Gastroesophageal sphincter (tissue), 4 donors: ENCODE measurements at regions not wholly inside any gene's neighbourhood (a gene's known extent, or its start where the extent isn't known, plus 50 kb on each side); places are given as distances from the start of the nearest gene placed in this dataset.

ENCODE experiments used
- ATAC-seq: fragments of 150-250 bp; one replicate; pipeline ENCODE4 v1.9.1; 2016; ENCODE audit warnings: mild to moderate bottlenecking, moderate library complexity
- H3K27ac ChIP-seq, 4 donors: fragments of 200-600 bp; sonication (generic) in 3 of 4; 1 replicate in 3 of 4; 2 replicates in 1 of 4; pipeline ENCODE4 v1.5.1; 2016 to 2019
- H3K27me3 ChIP-seq: fragments of 200-600 bp; sonication (generic); one replicate; pipeline ENCODE4 v1.5.1; 2019
- H3K36me3 ChIP-seq, 2 donors: fragments of 200-600 bp; sonication (generic); one replicate each; pipeline ENCODE4 v1.5.1; 2019; ENCODE audit warnings: control low read depth in 1 of 2
- H3K4me1 ChIP-seq, 3 donors: fragments of 200-600 bp; sonication (generic); 1 replicate in 2 of 3; 2 replicates in 1 of 3; pipeline ENCODE4 v1.5.1; 2016 to 2019; ENCODE audit warnings: control low read depth in 2 of 3
- H3K4me3 ChIP-seq, 2 donors: fragments of 200-600 bp; sonication (generic); one replicate each; pipeline ENCODE4 v1.5.1; 2019; ENCODE audit warnings: mild to moderate bottlenecking in 1 of 2, moderate library complexity in 1 of 2
- H3K9me3 ChIP-seq, 3 donors: fragments of 200-600 bp; sonication (generic); one replicate each; pipeline ENCODE4 v1.5.1; 2017 to 2019; ENCODE audit warnings: control low read depth in 2 of 3
- EP300 ChIP-seq: sonication (generic); formaldehyde crosslinking; IDR thresholded peaks from one replicate; pipeline ENCODE4 v1.6.1; 2017; ENCODE audit warnings: antibody characterized with exemption, mild to moderate bottlenecking
- POLR2A ChIP-seq, 2 donors: fragments of 450-650 bp; IDR thresholded peaks; one replicate each; pipeline ENCODE4 v1.6.1; 2017; ENCODE audit warnings: antibody characterized with exemption in 2 of 2, mild to moderate bottlenecking in 2 of 2, moderate library complexity in 1 of 2
- POLR2AphosphoS5 ChIP-seq: sonication (generic); formaldehyde crosslinking; IDR thresholded peaks from one replicate; pipeline ENCODE4 v1.6.1; 2017; ENCODE audit warnings: antibody characterized with exemption
- WGBS, 2 donors: methylation state at CpG; one replicate each; pipeline ENCODE4 v1.1.5; 2018; ENCODE audit warnings: low coverage in 1 of 2; 5-methylcytosine and 5-hydroxymethylcytosine counted together
- TF ChIP-seq, protein P1 (sequence below), 4 experiments: fragments of 200-600 bp in 2 of 4; fragments of 450-650 bp in 2 of 4; sonication (generic) in 1 of 4; IDR thresholded peaks; one replicate each; pipeline ENCODE4 v1.5.1; 2017 to 2019; ENCODE audit warnings: antibody characterized with exemption in 4 of 4, mild to moderate bottlenecking in 2 of 4, moderate library complexity in 2 of 4

DNA sequence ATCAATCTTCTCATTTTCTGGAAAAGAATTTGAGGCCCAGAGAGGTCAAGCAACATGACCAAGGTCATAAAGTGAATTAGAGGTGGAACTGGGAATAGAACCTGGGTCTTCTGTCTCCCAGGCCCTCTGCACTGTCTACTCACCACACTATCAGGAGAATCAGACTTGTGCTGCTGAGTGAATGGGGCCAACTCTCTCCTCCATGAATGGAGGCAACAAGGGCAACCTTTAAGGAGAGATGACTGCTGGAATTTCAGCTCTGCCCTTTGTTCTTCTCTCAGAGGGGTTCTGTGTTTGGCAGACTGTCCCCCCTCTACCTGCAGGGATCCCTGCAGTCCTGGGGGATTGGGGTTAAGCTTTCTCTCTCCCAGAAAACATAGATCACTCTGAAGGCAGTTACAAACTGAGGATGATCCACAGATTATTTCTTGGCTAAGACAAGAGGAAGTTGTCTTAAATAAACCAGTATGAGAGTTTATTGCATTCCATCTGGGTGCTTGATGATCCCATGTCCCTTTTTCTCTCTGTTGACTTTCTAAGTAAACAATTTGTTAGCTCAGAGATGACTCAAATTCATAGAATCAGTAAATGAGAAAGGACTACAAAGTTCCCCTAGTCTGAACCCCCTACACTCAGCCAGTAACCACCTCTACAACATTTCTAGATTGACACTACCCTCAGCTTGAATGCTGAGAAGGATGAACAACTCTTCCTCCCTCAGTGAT is 99.0 kb upstream of the LIPC start:
- TF ChIP-seq POLR2AphosphoS5 (no peak), POLR2A (IDR thresholded peaks at IDR 0.05) (no peak), EP300 (no peak)
- TF ChIP-seq, protein P1, sequence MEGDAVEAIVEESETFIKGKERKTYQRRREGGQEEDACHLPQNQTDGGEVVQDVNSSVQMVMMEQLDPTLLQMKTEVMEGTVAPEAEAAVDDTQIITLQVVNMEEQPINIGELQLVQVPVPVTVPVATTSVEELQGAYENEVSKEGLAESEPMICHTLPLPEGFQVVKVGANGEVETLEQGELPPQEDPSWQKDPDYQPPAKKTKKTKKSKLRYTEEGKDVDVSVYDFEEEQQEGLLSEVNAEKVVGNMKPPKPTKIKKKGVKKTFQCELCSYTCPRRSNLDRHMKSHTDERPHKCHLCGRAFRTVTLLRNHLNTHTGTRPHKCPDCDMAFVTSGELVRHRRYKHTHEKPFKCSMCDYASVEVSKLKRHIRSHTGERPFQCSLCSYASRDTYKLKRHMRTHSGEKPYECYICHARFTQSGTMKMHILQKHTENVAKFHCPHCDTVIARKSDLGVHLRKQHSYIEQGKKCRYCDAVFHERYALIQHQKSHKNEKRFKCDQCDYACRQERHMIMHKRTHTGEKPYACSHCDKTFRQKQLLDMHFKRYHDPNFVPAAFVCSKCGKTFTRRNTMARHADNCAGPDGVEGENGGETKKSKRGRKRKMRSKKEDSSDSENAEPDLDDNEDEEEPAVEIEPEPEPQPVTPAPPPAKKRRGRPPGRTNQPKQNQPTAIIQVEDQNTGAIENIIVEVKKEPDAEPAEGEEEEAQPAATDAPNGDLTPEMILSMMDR (IDR thresholded peaks at IDR 0.05), result no peak
- H3K9me3 ChIP-seq, result no peaks in the 10 kb centered on the region
- peaks cover 0 to 40% (median 30%) of the 10 kb centered on the region in 3 donors for H3K4me1 ChIP-seq
- no peaks in the 10 kb centered on the region for H3K27me3 ChIP-seq
- H3K27ac ChIP-seq, result peak overlapping the region; percentile 47 to 91 (median 80)
- no peak overlapping the region for H3K4me3 ChIP-seq
- no peak for ATAC-seq
- no peaks in the 10 kb centered on the region for H3K36me3 ChIP-seq

DNA sequence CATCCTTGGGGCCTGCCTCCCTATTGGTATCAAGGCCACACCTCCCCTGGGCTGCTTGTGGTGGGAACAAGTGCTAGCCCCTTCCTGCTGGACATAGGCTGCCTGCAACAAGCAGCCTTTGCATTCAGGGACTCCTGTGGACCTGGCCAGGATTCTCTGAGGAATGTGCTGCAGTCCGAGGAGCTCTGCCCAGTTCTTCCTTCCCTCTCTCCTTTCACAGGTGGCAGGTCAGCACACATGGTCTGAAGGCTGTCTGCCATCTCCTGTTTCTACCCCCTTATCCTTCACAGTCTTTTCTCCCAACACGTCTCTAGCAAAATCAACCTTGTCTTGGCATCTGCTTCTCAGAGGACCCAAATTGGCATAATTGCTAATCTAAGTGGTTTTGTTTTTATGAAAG is 97.0 kb upstream of the LIPC start:
- Histone ChIP-seq H3K27ac (no peak overlapping the region), H3K4me3 (no peak overlapping the region), H3K36me3 (no peaks in the 10 kb centered on the region), H3K27me3 (no peaks in the 10 kb centered on the region), H3K4me1 (peaks cover 0 to 38% (median 30%) of the 10 kb centered on the region in 3 donors), H3K9me3 (no peaks in the 10 kb centered on the region)
- no peak for ATAC-seq
- TF ChIP-seq EP300 (no peak), POLR2A (IDR thresholded peaks at IDR 0.05) (no peak), POLR2AphosphoS5 (no peak)
- TF ChIP-seq, protein P1 (IDR thresholded peaks at IDR 0.05), result no peak
- WGBS, 2 donors, result 89 to 90% methylated on average over 1 to 2 of the region's 2 CpGs

DNA sequence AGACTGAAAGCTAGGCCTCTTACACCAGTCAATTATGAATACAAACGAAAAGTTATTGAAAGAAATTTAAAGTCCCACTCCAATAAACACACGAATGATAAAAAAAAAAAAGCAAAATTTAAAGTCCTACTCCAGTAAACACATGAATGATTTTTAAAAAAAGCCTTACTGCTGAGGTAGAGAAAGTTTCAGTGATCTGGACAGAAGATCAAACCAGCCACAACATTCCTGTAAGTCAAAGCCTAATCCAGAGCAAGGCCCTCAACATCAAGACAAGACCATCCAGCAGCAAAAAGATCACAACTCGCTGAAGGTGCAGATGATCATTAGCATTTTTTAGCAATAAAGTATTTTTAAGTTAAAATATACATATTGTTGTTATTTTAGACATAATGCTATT is 95.6 kb upstream of the LIPC start:
- no peaks in the 10 kb centered on the region for H3K36me3 ChIP-seq
- ATAC-seq, result no peak
- TF ChIP-seq, protein P1 (IDR thresholded peaks at IDR 0.05), result no peak
- TF ChIP-seq EP300, result no peak
- no peak for TF ChIP-seq POLR2A (IDR thresholded peaks at IDR 0.05)
- TF ChIP-seq POLR2AphosphoS5, result no peak
- WGBS, 2 donors, result 63 to 100% methylated on average over 1 to 3 of the region's 3 CpGs
- H3K4me1 ChIP-seq, result peaks cover 0 to 24% (median 16%) of the 10 kb centered on the region in 3 donors
- H3K4me3 ChIP-seq, result no peak overlapping the region
- no peaks in the 10 kb centered on the region for H3K9me3 ChIP-seq
- H3K27me3 ChIP-seq, result no peaks in the 10 kb centered on the region
- no peak overlapping the region for H3K27ac ChIP-seq

DNA sequence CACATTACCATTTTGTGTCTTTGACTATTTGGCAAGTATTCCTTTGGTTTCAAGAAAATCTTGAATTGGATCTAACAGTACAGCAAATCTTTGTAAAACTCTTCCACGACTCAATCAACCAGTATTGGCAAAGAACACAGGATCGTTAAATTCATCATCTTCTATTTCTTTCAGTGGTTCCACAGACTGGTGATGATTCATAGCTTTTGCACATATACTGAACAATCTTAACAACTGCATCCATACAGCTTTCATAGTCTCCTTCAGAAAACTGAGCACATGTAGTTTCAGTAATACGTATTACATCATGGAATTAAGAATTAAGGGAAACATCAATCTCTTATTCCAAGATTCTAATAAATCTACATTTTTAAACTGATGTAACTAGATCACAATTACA is 91.6 kb upstream of the LIPC start:
- Histone ChIP-seq H3K9me3 (no peaks in the 10 kb centered on the region), H3K36me3 (no peaks in the 10 kb centered on the region), H3K4me1 (no peaks in the 10 kb centered on the region), H3K4me3 (no peak overlapping the region), H3K27ac (no peak overlapping the region), H3K27me3 (no peaks in the 10 kb centered on the region)
- TF ChIP-seq EP300 (no peak), POLR2A (IDR thresholded peaks at IDR 0.05) (no peak), POLR2AphosphoS5 (no peak)
- TF ChIP-seq, protein P1 (IDR thresholded peaks at IDR 0.05), result no peak
- no peak for ATAC-seq
- 82 to 100% methylated on average over 2 to 3 of the region's 3 CpGs for WGBS, 2 donors

DNA sequence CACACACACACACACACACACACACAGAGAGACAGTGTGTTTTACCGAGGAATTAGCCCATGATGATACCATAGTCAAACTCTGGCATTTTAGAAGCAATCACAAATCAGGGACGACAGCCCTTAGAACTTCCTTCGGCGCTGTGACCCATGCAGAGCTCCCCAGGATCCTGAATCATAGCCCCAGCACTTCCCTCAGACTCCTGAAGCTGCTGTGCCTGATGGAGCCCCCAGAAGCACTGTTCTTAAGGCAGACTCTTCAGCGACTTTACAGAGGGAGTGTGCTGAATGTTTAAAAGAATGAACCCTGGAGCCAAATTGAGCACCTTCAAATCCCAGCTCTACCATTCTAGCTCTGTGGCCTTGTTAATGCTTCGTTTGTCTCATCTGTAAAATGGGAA is 89.3 kb upstream of the LIPC start:
- no peaks in the 10 kb centered on the region for H3K36me3 ChIP-seq
- H3K4me3 ChIP-seq, result no peak overlapping the region
- H3K27ac ChIP-seq, result no peak overlapping the region
- no peaks in the 10 kb centered on the region for H3K27me3 ChIP-seq
- no peak for ATAC-seq
- WGBS, 2 donors, result 77 to 80% methylated on average over 6 of the region's 6 CpGs
- no peaks in the 10 kb centered on the region for H3K9me3 ChIP-seq
- H3K4me1 ChIP-seq, result no peaks in the 10 kb centered on the region
- TF ChIP-seq EP300 (no peak), POLR2A (IDR thresholded peaks at IDR 0.05) (no peak), POLR2AphosphoS5 (no peak)
- TF ChIP-seq, protein P1 (IDR thresholded peaks at IDR 0.05), result no peak
